K562 (cell line): ENCODE measurements at regions not wholly inside any gene's neighbourhood (a gene's known extent, or its start where the extent isn't known, plus 50 kb on each side); places are given as distances from the start of the nearest gene placed in this dataset.

ENCODE experiments used
- ATF1 ChIP-seq, 2 experiments: fragments of 450-650 bp in 1 of 2; IDR thresholded peaks; 2 replicates each; pipeline ENCODE4 v1.6.1; 2016; ENCODE audit warnings: missing compliant biosample characterization in 1 of 2, missing genetic modification characterization in 1 of 2
- CBFA2T3 ChIP-seq: fragments of 450-650 bp; IDR thresholded peaks from 2 replicates; pipeline ENCODE4 v1.6.1; 2017
- CBX1 ChIP-seq: sonication (generic); IDR thresholded peaks from 2 replicates; pipeline ENCODE4 v1.6.1; 2016; ENCODE audit warnings: antibody characterized with exemption, low read depth, mild to moderate bottlenecking
- DPF2 ChIP-seq: fragments of 450-650 bp; IDR thresholded peaks from 2 replicates; pipeline ENCODE4 v1.6.1; 2016
- ESRRA ChIP-seq: fragments of 450-650 bp; IDR thresholded peaks from 2 replicates; pipeline ENCODE4 v1.6.1; 2014; ENCODE audit warnings: low read depth, mild to moderate bottlenecking, moderate library complexity, borderline replicate concordance
- FOXK2 ChIP-seq, 2 experiments: fragments of 450-650 bp; IDR thresholded peaks in 1 of 2; conservative IDR thresholded peaks in 1 of 2; 2 replicates each; pipeline ENCODE4 v1.6.1; 2016; ENCODE audit warnings: low read depth in 2 of 2, mild to moderate bottlenecking in 1 of 2
- FOXP1 ChIP-seq: sonication (generic); formaldehyde crosslinking; IDR thresholded peaks from 2 replicates; pipeline ENCODE4 v1.8.0; 2022; ENCODE audit warnings: mild to moderate bottlenecking, missing genetic modification reagents
- HCFC1 ChIP-seq: IDR thresholded peaks from 2 replicates; pipeline ENCODE4 v1.6.1; 2012; ENCODE audit warnings: low read depth, low read length, improper control_type of control experiment
- LEF1 ChIP-seq: fragments of 450-650 bp; IDR thresholded peaks from 2 replicates; pipeline ENCODE4 v1.6.1; 2016; ENCODE audit warnings: mild to moderate bottlenecking
- MAZ ChIP-seq, 2 experiments: fragments of 450-650 bp in 1 of 2; sonication (generic) in 1 of 2; formaldehyde crosslinking; IDR thresholded peaks in 1 of 2; conservative IDR thresholded peaks in 1 of 2; 2 replicates each; pipeline versions ENCODE4 v1.4.0 to v1.5.0; 2020; ENCODE audit warnings: mild to moderate bottlenecking in 1 of 2, missing genetic modification reagents in 1 of 2
- RCOR1 ChIP-seq, 2 experiments: IDR thresholded peaks; 2 replicates each; pipeline ENCODE4 v1.6.1; 2012; ENCODE audit warnings: low read depth in 2 of 2, low read length in 2 of 2, borderline replicate concordance in 1 of 2, improper control_type of control experiment in 1 of 2
- SMARCA5 ChIP-seq: fragments of 450-650 bp; IDR thresholded peaks from 2 replicates; pipeline ENCODE4 v1.6.1; 2016
- SMARCE1 ChIP-seq: fragments of 450-650 bp; IDR thresholded peaks from 2 replicates; pipeline ENCODE4 v1.7.1; 2016; ENCODE audit warnings: mild to moderate bottlenecking
- SNAPC5 ChIP-seq: fragments of 250-450 bp; sonication (Bioruptor Pico); IDR thresholded peaks from 2 replicates; pipeline ENCODE4 v1.8.0; 2021; ENCODE audit warnings: moderate library complexity, mild to moderate bottlenecking, inconsistent platforms
- SRF ChIP-seq, 2 experiments: fragments of 250-450, 450-650 bp in 1 of 2; sonication (Bioruptor Pico) in 1 of 2; sonication (generic) in 1 of 2; formaldehyde crosslinking; IDR thresholded peaks; 2 replicates each; pipeline versions ENCODE4 v1.5.0 to v1.5.1; 2020 to 2022; ENCODE audit warnings: mild to moderate bottlenecking in 1 of 2, missing genetic modification reagents in 1 of 2
- STAG1 ChIP-seq: sonication (generic); formaldehyde crosslinking; IDR thresholded peaks from 2 replicates; pipeline ENCODE4 v1.5.0; 2020; ENCODE audit warnings: missing genetic modification reagents, borderline replicate concordance
- TEAD4 ChIP-seq, 2 experiments: sonication (generic) in 1 of 2; formaldehyde crosslinking in 1 of 2; IDR thresholded peaks; 2 replicates each; pipeline versions ENCODE4 v1.6.1 to v1.8.0; 2012 to 2022; ENCODE audit warnings: borderline replicate concordance in 1 of 2, inconsistent platforms in 1 of 2, low read length in 1 of 2, mild to moderate bottlenecking in 1 of 2, missing genetic modification reagents in 1 of 2
- TOE1 ChIP-seq, 2 experiments: fragments of 450-650 bp in 1 of 2; sonication (generic) in 1 of 2; formaldehyde crosslinking in 1 of 2; IDR thresholded peaks; 2 replicates each; pipeline versions ENCODE4 v1.7.1 to v1.8.0; 2016 to 2022; ENCODE audit warnings: borderline replicate concordance in 2 of 2, mild to moderate bottlenecking in 2 of 2, antibody characterized with exemption in 1 of 2, inconsistent platforms in 1 of 2, low read depth in 1 of 2, missing genetic modification reagents in 1 of 2, moderate library complexity in 1 of 2
- ZKSCAN8 ChIP-seq: fragments of 200-800 bp; sonication (Bioruptor generic); IDR thresholded peaks from 2 replicates; pipeline ENCODE4 v1.6.1; 2016; ENCODE audit warnings: missing genetic modification characterization, missing compliant biosample characterization
- ZNF707 ChIP-seq: fragments of 250-450 bp; sonication (Bioruptor Pico); conservative IDR thresholded peaks from 2 replicates; pipeline ENCODE4 v1.8.0; 2022; ENCODE audit warnings: inconsistent platforms, mild to moderate bottlenecking, moderate library complexity
- TF ChIP-seq, protein P1 (sequence below), 2 experiments: fragments of 450-650 bp in 1 of 2; IDR thresholded peaks; 2 replicates each; pipeline ENCODE4 v1.6.1; 2011 to 2017; ENCODE audit warnings: low read depth in 2 of 2, antibody characterized with exemption in 1 of 2, borderline replicate concordance in 1 of 2, low read length in 1 of 2, mild to moderate bottlenecking in 1 of 2, mixed read lengths in 1 of 2; ENCODE audit not compliant: control insufficient read depth in 1 of 2

DNA sequence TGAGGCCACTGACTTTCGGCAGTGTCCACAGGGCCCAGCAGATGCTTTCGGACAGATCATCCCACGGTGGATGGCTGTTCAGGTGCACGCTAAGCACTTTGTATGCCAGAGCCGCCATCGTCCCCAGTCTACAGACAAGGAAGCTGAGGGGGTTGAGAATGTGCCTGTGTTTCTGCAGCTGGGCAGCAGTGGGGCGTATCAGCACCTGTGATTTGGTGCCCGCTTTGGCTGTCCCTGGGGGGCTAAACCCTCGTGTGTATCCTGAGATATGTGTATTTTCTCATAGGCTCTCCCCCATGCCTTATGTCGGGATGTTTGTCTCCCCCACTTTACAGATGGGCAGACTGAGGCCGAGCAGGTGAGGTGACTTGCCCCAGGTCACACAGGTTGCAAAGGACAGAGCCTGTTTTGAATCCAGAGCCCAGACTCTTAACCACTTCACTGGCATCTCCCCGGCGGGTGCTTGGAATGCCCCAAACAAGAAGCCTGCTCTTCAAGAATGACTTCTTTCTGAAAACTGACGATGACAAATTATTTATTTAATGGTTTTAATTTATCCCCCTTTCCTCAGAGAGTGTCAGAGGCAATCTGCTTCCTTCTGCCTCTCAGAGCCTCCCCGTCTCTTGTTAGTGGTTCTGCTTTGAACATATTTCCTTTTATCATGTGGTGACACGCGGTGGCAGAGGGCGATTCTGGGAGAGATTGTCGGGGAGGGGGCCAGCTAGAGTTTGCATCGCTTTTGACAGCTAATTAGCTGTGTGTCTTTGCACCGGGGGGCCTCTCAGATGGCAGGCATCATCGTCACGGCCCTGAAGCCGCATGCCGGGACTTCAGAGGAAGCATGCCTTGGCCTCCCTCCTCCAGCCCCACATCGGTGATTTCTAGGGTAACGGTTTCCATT, 149.6 kb upstream of the CIBAR2 start (continued):
- TF ChIP-seq HCFC1 (no peak), SMARCE1 (peak; percentile 42; the same call in 1 of the 2 replicates), ZKSCAN8 (CRISPR knock-in tag) (no peak), ESRRA (peak; percentile 74), DPF2 (peak; percentile 76), SMARCA5 (peak; percentile 75; the same call in 1 of the 2 replicates), FOXP1 (CRISPR knock-in tag) (0 out of 2 replicates have a peak, but pooled peaks have one; percentile 65), TOE1 (IDR thresholded peaks at IDR 0.05; ENCODE audit: borderline replicate concordance) (no peak), TOE1 (CRISPR knock-in tag; IDR thresholded peaks at IDR 0.05; ENCODE audit: borderline replicate concordance, low read depth) (0 out of 2 replicates have a peak, but pooled peaks have one; percentile 16), CBFA2T3 (peak; percentile 84), TEAD4 (IDR thresholded peaks at IDR 0.05; ENCODE audit: low read length) (peak; percentile 80), TEAD4 (CRISPR knock-in tag; IDR thresholded peaks at IDR 0.05; ENCODE audit: borderline replicate concordance) (no peak; the same call in 1 of the 2 replicates), STAG1 (peak; percentile 25; the same call in 1 of the 2 replicates), FOXK2 (conservative IDR thresholded peaks at IDR 0.05 in 1 of 2, IDR thresholded peaks at IDR 0.05 in 1 of 2; ENCODE audit: low read depth in 2 of 2) (no peak), LEF1 (peak; percentile 52), SNAPC5 (CRISPR knock-in tag) (no peak), RCOR1 (IDR thresholded peaks at IDR 0.05; ENCODE audit: borderline replicate concordance in 1 of 2, low read depth in 2 of 2, low read length in 2 of 2) (peak in 1 of 2 experiments; percentile 27; a peak in 1 of 4 replicates), MAZ (CRISPR knock-in tag; conservative IDR thresholded peaks at IDR 0.05 in 1 of 2, IDR thresholded peaks at IDR 0.05 in 1 of 2) (peak; percentile 32 to 42; a peak in 1 of 4 replicates), ATF1 (CRISPR knock-in tag; IDR thresholded peaks at IDR 0.05) (no peak), ATF1 (tag; IDR thresholded peaks at IDR 0.05) (peak; percentile 16), SRF (CRISPR knock-in tag; IDR thresholded peaks at IDR 0.05) (no peak), ZNF707 (no peak), CBX1 (0 out of 2 replicates have a peak, but pooled peaks have one; percentile 58)
- TF ChIP-seq, protein P1, sequence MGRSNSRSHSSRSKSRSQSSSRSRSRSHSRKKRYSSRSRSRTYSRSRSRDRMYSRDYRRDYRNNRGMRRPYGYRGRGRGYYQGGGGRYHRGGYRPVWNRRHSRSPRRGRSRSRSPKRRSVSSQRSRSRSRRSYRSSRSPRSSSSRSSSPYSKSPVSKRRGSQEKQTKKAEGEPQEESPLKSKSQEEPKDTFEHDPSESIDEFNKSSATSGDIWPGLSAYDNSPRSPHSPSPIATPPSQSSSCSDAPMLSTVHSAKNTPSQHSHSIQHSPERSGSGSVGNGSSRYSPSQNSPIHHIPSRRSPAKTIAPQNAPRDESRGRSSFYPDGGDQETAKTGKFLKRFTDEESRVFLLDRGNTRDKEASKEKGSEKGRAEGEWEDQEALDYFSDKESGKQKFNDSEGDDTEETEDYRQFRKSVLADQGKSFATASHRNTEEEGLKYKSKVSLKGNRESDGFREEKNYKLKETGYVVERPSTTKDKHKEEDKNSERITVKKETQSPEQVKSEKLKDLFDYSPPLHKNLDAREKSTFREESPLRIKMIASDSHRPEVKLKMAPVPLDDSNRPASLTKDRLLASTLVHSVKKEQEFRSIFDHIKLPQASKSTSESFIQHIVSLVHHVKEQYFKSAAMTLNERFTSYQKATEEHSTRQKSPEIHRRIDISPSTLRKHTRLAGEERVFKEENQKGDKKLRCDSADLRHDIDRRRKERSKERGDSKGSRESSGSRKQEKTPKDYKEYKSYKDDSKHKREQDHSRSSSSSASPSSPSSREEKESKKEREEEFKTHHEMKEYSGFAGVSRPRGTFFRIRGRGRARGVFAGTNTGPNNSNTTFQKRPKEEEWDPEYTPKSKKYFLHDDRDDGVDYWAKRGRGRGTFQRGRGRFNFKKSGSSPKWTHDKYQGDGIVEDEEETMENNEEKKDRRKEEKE (IDR thresholded peaks at IDR 0.05; ENCODE audit: borderline replicate concordance in 1 of 2, control insufficient read depth in 1 of 2, low read depth in 2 of 2, low read length in 1 of 2), result no peak
